ENCODE measurements at regions not wholly inside any gene's neighbourhood (a gene's known extent, or its start where the extent isn't known, plus 50 kb on each side); places are given as distances from the start of the nearest gene placed in this dataset.
"Not testable (repeated sequence)": the region's sequence is repeated elsewhere in the genome, so short reads cannot be mapped to it uniquely, and the experiment has no call there.

- no peak for DNase-seq (ENCODE audit: low spot score)
These were observed 100.0 kb upstream of the PIK3R1 start for GRCh38 chr5:68115584-68115983.

DNA sequence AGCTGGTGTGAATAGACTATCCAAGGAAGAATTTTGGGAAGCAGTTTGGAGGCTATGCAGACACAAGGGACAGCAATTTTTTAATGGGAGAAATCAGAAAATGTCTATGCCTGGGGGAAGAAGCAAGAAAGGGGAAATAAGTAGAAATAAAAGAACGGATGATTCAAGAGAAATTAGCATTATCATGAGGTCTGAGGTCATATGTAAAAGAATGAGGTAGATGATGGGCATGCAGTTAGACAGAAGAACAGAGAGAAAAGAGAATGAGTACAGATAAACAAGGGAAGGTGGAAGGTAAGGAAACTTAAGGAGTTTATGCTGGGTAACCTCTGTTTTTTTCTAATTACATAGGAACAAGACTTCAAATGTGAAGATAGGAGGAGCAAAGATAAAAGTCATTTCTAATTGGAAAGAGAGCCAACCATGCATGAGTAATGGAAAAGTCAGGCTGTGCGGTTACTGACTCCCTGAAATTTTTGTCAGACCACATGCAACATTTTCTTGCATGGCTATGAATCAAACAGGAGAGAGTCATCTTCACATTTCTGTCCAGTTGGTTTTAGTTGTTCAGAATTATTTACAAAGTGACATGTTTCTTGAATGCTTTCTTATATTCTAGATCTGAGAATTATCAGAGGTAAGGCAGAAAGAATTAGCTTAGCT lies 101.0 kb upstream of the PIK3R1 start:
- no peak for DNase-seq (ENCODE audit: low spot score)

DNA sequence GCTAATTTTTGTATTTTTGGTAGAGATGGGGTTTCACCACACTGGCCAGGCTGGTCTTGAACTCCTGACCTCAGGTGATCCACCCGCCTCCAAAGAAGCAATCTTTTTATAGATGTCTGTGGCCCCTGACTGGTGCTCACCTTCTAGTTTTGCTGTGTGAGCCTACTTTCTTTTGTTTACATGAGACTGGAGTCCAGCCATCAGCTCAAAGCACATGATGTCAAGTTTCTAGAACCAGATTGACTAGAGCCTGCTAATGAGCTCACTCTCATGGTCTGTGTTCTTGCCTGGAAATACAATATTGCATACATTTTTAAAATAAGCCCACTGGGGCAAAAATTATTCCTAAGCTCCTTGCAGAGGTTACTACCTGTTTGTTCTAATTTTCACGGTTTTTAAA lies 102.9 kb upstream of the PIK3R1 start:
- DNase-seq (ENCODE audit: low spot score): no peak

DNA sequence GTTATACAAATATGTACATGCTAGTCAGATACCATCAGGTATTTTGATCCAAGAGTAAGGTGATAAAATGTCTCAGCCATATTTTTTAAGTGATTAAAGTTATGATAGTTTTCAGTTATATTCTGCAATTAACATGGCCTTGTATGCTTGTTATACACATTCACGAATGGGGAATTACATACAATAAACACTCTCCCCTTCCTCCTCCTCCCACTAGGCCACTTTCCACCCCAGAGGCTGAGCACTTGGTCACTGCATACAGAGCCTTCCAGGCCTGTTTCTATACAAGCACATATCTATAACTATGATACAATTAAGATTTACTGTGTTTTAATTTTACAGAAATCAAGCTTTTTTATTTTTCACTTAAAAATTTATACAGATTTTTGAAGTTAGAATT lies 104.7 kb upstream of the PIK3R1 start:
- no peak for DNase-seq (ENCODE audit: low spot score)

- DNase-seq (ENCODE audit: low spot score): no peak
These were observed 105.3 kb upstream of the PIK3R1 start for GRCh38 chr5:68110264-68110663.

GRCh38 chr5:68104217-68104616 lies 111.3 kb upstream of the PIK3R1 start:
- DNase-seq (ENCODE audit: low spot score): not testable (repeated sequence)

- not testable (repeated sequence) for DNase-seq (ENCODE audit: low spot score)
These were observed 112.3 kb upstream of the PIK3R1 start for GRCh38 chr5:68103297-68103696.

DNA sequence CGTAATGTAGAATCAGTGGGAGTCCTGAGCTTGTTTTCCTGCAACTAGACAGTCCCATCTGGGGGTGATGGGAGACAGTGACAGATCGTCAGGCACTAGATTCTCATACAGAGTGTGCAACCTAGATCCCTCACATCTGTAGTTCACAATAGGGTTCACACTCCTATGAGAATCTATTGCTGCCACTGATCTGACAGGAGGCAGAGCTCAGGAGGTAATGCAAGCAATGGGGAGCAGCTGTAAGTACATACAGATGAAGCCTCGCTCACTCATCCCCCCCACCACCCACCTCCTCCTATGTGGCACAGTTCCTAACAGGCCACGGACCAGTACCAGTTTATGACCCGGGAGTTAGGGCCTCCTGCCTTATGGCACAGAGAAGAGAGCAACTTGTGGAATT lies 116.2 kb upstream of the PIK3R1 start:
- no peak for DNase-seq (ENCODE audit: low spot score)

DNA sequence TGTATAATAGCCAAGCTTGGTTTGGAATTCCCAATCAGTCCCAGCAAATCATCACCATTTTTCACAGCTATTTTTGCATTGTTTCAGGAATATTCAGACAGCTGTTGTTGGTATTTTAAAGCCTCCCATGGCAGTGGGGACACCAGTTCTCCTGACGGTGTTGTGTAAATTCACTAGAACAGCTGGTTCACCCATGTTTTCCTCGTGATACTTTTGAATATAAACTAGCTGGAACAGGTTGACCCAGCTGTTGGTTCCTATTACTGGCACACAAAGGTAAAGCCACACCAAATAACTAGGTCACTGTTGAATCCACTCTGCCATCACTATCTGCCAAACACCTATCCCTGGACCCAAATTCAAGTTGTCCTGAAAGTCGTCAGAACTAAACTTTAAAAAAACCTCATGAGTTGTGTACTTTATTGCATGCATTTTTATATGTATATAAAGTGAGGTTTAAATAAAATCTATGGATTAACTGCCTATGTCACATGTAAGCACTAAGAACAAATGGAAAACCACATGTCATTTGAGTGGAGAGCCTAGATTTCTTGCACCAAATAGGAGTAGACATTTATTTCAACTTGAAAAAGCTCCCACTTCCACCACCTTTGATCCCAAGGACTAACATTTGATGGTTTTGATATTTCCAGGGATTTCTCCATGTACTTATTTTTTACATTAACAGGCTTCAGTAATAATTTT lies 121.9 kb upstream of the PIK3R1 start:
- no peak for DNase-seq (ENCODE audit: low spot score)

GRCh38 chr5:68088302-68088701 lies 127.3 kb upstream of the PIK3R1 start:
- DNase-seq (ENCODE audit: low spot score): no peak

DNA sequence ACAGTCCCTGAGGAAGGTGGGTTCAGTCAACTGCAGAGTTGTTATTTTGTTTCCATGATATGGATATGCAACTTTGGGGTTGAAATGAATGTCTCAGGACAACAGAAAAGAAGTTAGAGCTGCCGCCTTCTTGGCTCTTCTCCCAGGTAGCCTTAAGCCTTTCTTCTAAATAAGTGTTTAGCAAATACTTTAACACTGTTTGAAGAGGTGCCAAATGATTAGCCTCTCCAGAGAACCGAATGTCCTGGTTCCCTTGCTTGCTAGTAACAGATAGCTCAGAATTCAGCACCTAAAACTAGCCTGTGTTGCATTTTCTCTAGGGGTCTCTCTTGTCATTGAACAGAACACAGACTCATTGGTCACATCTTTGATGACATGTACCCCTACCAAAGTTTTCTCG lies 127.7 kb upstream of the PIK3R1 start:
- DNase-seq (ENCODE audit: low spot score): no peak

DNA sequence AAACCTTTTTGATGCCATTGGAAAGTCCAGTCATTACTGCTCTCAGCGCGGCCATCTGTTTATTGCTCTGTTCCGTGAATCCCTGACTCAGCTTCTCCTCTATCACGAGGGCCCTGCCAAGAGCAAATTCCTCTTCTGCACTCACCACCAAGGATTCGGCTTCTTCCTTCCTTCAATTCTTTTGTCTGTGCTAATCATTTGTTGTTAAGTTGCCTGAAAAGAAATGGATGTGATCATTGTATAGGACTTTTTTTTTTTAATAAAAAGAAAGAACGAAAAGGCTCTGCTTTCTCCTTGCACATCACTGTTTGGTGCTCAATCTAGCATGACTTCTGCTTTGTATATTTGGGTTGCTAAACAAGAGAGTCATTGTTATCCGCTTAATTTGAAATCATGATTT lies 128.7 kb upstream of the PIK3R1 start:
- no peak for DNase-seq (ENCODE audit: low spot score)

GRCh38 chr5:68086439-68086838 lies 129.1 kb upstream of the PIK3R1 start:
- DNase-seq (ENCODE audit: low spot score): no peak

GRCh38 chr5:68084396-68084795 lies 131.2 kb upstream of the PIK3R1 start:
- DNase-seq (ENCODE audit: low spot score): no peak

DNA sequence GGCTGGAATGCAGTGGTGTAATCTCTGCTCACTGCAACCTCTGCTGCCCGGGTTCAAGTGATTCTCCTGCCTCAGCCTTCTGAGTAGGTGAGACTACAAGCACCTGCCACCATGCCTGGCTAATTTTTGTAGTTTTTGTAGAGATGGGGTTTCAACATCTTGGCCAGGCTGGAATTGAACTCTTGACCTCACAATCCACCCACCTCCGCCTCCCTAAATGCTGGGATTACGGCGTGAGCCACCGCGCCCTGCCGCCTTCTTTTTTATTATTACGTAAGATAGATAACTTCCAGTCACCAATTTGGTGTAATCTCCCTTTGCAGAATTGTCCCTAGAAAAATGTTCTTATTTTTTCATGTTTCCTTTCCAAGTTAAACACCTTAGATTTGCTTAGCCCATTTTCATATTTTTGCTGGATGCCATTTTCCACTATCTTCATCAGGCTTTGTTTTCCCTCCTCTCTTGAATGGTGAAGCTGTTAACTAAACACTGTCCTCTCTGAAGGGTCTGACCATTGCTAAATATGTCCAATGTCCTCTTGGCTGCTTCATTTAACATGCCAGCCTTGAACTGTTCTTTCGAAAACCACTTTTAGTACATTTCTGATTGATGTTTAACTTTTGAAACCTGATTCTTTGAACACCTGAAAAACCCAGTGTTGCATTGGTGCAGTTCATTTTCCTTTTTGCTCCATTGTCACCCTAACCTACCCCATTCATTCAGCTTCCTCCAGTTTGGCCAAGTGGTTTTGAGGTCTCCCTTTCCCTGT lies 135.1 kb upstream of the PIK3R1 start:
- no peak for DNase-seq (ENCODE audit: low spot score)

DNA sequence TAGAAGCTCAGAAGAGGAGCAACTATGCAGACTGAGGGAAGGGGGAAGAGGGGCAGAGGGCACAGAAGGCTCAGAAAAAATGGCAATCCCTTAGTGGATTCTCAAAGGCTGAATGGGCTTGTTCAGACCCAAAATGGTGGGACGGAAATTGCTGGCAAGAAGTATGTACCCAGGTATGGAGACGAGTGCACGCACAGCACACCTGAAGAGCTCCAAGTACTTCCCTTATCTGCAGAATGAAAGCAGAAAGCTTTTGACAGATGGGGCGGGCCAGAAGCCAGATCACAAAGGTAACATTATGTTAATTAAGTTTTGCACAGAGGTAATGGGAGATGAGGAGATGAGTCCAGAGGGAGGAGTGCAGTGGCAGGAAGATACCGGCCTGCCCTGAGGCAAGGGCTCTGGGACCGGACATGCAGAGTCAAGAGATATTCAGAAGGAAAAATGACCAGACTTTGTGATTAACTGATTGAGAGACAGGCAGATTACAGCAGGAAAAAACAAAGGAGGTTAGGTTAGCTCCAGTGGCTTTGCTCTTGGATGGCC lies 138.1 kb upstream of the PIK3R1 start:
- no peak for DNase-seq (ENCODE audit: low spot score)

DNA sequence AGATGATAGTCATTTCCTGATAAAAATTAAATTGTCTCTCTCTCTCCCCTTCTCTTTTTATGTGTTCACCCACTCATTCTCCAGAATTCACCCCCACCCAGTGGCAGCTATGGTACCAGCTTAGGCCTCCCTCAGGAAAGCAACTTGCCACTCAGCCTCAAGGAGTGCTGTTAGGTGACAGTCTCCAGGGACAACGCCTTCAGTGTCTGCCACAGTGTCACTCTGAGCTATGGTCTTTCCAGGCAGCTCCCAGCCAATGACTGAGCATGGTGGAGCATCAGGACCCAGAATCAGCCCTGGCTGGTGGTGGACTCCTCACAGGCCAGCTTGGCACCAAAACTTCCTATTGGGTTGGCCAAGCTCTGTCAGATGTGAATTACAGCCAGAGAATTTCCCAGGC lies 140.9 kb upstream of the PIK3R1 start:
- DNase-seq (ENCODE audit: low spot score): no peak

DNA sequence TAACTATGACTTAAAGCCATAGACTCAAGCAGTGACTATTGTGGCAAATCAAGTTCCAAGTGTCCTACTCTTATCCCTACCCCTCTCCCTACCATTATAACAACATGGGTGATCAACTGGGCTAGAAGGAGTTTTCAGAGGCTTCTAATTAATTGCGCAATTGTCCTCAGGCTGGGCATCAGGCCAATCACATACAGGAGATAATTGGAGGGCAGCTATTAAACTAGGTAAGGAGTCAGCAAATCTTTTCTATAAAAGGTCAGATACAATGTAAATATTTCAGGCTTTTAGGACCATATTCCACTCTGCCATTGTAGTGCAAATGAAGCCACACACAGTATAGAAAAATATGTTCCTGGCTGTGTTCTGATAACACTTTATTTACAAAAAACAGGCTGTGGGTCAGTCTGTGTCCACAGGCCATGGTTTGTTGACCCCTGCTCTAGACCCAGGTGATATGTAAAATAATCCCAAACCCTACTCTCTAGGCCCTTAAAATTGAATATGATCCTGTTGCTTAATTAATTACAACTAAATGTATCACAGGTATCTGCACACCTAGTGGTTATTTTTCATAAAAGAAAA lies 141.4 kb upstream of the PIK3R1 start:
- DNase-seq (ENCODE audit: low spot score): no peak

DNA sequence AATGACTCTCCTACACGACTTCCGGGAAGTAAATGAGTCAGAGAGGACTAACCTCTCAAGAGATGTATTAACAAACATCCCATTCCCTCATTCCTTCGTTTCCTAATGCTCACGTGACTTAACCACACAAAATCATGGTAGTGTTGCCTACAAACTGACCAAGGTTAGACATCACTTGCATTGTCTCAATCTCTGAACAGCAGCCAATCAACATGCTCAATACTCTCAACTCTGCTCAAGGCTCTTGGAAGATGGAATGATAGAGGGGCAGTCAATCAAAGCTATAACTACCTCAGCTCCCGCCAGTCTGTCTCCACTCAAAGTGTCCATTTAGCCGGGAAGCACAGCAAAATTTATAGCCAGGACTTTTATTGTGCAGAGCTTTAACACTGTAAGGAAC lies 143.8 kb upstream of the PIK3R1 start:
- no peak for DNase-seq (ENCODE audit: low spot score)

DNA sequence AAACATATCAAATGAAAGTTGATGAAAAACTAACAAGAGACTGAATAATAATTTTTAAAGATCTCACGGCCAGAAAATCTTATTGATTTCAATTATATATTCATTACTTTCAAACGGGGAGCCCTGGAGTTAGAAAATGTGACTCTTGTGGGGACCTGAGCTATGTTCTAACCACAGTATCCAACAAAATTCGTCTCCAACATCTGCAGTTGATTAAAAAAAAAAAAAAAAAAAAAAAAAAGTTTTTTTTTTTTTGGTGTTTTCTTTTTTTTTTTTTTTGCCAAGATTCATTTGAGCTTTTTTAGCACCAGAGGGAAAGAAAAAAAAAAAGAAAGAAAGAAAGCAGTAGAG lies 144.3 kb upstream of the PIK3R1 start:
- no peak for DNase-seq (ENCODE audit: low spot score)

- DNase-seq (ENCODE audit: low spot score): no peak
These were observed 144.8 kb upstream of the PIK3R1 start for GRCh38 chr5:68070591-68071281.

DNA sequence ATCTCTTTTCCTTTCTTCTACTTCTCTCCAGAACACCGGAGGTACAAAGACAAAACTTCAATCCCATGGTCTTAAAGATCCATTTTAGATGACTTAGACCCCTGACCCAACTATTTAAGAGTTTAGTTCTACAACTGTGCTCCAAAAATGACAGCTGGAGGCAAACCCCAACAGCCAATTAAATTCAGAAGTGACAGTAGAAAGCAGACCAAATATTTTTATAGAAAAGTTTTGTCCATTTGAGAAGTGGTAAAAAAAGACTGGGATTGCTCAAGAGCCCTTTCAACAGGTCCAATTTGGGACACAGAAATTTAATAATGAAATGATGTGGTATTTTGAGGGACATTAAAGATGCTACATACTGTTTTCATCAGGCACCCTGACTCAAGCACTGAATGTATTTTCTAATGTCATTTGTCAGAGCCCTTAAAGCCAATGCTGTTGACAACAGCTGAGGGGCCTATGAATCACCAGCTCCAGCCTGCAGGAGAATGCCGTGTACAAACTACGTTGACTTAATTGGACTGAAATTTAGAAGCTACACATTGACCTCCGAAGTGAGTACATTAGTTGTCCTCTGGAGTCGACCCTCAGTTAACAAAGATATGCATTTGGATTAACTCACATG lies 147.5 kb upstream of the PIK3R1 start:
- DNase-seq (ENCODE audit: low spot score): no peak

All from CD4-positive, alpha-beta T cell treated with Interleukin-6 at 100 ng/mL for 8 hours (primary cell).